ENCODE measurements at regions not wholly inside any gene's neighbourhood (a gene's known extent, or its start where the extent isn't known, plus 50 kb on each side); places are given as distances from the start of the nearest gene placed in this dataset.

- H3K27me3 ChIP-seq (ENCODE audit: insufficient read depth, low read depth, severe bottlenecking): no peaks in the 10 kb centered on the region
- DNase-seq: no peak
Measured at GRCh38 chr5:84536797-84537196, 152.1 kb upstream of the EDIL3 start.

GRCh38 chr5:84535281-84535680 lies 150.6 kb upstream of the EDIL3 start:
- Histone ChIP-seq H3K4me3 (ENCODE audit: low read depth, low read length) (no peak overlapping the region), H3K27ac (no peak overlapping the region), H3K36me3 (no peaks in the 10 kb centered on the region), H3K27me3 (ENCODE audit: insufficient read depth, low read depth, severe bottlenecking) (no peaks in the 10 kb centered on the region), H3K9me3 (ENCODE audit: severe bottlenecking) (no peaks in the 10 kb centered on the region)
- no peak for DNase-seq
- TF ChIP-seq, protein P1, sequence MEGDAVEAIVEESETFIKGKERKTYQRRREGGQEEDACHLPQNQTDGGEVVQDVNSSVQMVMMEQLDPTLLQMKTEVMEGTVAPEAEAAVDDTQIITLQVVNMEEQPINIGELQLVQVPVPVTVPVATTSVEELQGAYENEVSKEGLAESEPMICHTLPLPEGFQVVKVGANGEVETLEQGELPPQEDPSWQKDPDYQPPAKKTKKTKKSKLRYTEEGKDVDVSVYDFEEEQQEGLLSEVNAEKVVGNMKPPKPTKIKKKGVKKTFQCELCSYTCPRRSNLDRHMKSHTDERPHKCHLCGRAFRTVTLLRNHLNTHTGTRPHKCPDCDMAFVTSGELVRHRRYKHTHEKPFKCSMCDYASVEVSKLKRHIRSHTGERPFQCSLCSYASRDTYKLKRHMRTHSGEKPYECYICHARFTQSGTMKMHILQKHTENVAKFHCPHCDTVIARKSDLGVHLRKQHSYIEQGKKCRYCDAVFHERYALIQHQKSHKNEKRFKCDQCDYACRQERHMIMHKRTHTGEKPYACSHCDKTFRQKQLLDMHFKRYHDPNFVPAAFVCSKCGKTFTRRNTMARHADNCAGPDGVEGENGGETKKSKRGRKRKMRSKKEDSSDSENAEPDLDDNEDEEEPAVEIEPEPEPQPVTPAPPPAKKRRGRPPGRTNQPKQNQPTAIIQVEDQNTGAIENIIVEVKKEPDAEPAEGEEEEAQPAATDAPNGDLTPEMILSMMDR (IDR thresholded peaks at IDR 0.05; ENCODE audit: low read depth, low read length): no peak

More at GRCh38 chr5:84536797-84537196, 152.1 kb upstream of the EDIL3 start:
- no peaks in the 10 kb centered on the region for H3K9me3 ChIP-seq (ENCODE audit: severe bottlenecking)
- H3K36me3 ChIP-seq: no peaks in the 10 kb centered on the region
- H3K27ac ChIP-seq: no peak overlapping the region
- H3K4me3 ChIP-seq (ENCODE audit: low read depth, low read length): no peak overlapping the region
- TF ChIP-seq, protein P1 (IDR thresholded peaks at IDR 0.05; ENCODE audit: low read depth, low read length): no peak

DNA sequence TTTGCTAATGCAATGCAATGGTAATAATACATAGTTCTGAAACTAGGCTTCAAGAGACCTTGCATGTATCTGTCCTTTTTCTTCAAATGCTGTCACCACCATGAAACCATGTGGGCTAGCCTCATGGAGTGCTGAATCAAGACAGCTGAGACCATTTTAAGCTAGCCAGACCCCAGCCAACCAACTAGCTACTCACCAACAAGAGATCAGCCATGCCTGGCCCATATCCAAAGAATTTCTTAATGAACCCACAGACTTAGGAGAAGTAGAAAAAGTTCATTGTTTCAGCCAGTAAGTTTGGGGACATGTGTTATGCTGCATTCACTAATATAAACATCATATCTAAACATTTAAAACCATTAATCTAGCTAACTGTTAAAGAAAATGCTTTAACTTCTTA lies 139.8 kb upstream of the EDIL3 start:
- H3K27ac ChIP-seq: no peak overlapping the region
- H3K4me3 ChIP-seq (ENCODE audit: low read depth, low read length): no peak overlapping the region
- H3K27me3 ChIP-seq (ENCODE audit: insufficient read depth, low read depth, severe bottlenecking): no peaks in the 10 kb centered on the region
- no peak for DNase-seq
- TF ChIP-seq, protein P1 (IDR thresholded peaks at IDR 0.05; ENCODE audit: low read depth, low read length): no peak
- H3K9me3 ChIP-seq (ENCODE audit: severe bottlenecking): no peaks in the 10 kb centered on the region
- H3K36me3 ChIP-seq: no peaks in the 10 kb centered on the region

GRCh38 chr5:84518862-84519261 lies 134.2 kb upstream of the EDIL3 start:
- Histone ChIP-seq H3K9me3 (ENCODE audit: severe bottlenecking) (no peaks in the 10 kb centered on the region), H3K27ac (no peak overlapping the region), H3K36me3 (no peaks in the 10 kb centered on the region), H3K4me3 (ENCODE audit: low read depth, low read length) (no peak overlapping the region), H3K27me3 (ENCODE audit: insufficient read depth, low read depth, severe bottlenecking) (no peaks in the 10 kb centered on the region)
- TF ChIP-seq, protein P1 (IDR thresholded peaks at IDR 0.05; ENCODE audit: low read depth, low read length): no peak
- DNase-seq: no peak

DNA sequence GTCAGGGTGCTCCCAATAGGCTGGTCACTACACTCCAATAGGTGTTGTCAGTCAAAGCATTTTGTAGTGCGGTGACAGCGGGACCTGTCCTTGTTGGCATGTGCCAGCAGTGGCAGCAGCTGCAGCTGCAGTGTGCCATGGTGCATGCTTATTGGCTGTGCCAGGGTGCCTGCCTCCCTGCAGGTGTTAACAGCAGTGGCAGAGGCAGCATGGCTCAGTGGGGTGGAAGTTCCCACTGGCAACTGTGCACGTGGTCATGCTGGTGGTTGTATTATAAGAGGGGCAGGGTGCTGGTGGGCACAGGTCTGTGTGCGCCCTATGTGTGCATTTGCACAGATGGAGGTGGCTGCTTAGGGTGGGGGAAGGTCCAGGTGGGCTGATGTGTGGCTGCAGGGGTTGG lies 133.7 kb upstream of the EDIL3 start:
- Histone ChIP-seq H3K36me3 (no peaks in the 10 kb centered on the region), H3K27me3 (ENCODE audit: insufficient read depth, low read depth, severe bottlenecking) (no peaks in the 10 kb centered on the region)
- no peak for DNase-seq

DNA sequence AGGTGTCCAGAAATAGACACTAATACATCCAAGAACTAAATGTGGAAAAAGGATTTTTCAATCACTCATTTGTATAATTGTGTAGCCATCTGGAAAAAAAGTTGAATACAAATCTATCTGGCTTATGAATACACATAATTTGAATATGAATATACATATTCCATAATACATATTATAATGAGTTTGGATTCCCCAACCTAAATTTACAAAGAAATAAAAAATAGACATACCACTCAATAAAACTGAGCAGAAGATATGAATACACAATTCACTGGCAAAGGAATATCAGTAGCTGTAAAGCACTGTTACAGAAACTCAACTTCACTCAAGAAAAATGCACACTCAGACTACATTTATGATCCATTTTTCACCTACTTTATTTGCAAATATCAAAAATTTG lies 121.9 kb upstream of the EDIL3 start:
- DNase-seq: no peak
- H3K36me3 ChIP-seq: no peaks in the 10 kb centered on the region
- no peak overlapping the region for H3K4me3 ChIP-seq (ENCODE audit: low read depth, low read length)
- H3K9me3 ChIP-seq (ENCODE audit: severe bottlenecking): no peaks in the 10 kb centered on the region
- H3K27ac ChIP-seq: no peak overlapping the region
- TF ChIP-seq, protein P1 (IDR thresholded peaks at IDR 0.05; ENCODE audit: low read depth, low read length): no peak
- H3K27me3 ChIP-seq (ENCODE audit: insufficient read depth, low read depth, severe bottlenecking): no peaks in the 10 kb centered on the region

More for the DNA sequence above, 133.7 kb upstream of the EDIL3 start:
- Histone ChIP-seq H3K9me3 (ENCODE audit: severe bottlenecking) (no peaks in the 10 kb centered on the region), H3K4me3 (ENCODE audit: low read depth, low read length) (no peak overlapping the region), H3K27ac (no peak overlapping the region)
- TF ChIP-seq, protein P1 (IDR thresholded peaks at IDR 0.05; ENCODE audit: low read depth, low read length): no peak
